ENCODE measurements at regions not wholly inside any gene's neighbourhood (a gene's known extent, or its start where the extent isn't known, plus 50 kb on each side); places are given as distances from the start of the nearest gene placed in this dataset.

GRCh38 chr10:84933402-84933801, 605.0 kb downstream of the CCSER2 start:
- TF ChIP-seq, protein P1, sequence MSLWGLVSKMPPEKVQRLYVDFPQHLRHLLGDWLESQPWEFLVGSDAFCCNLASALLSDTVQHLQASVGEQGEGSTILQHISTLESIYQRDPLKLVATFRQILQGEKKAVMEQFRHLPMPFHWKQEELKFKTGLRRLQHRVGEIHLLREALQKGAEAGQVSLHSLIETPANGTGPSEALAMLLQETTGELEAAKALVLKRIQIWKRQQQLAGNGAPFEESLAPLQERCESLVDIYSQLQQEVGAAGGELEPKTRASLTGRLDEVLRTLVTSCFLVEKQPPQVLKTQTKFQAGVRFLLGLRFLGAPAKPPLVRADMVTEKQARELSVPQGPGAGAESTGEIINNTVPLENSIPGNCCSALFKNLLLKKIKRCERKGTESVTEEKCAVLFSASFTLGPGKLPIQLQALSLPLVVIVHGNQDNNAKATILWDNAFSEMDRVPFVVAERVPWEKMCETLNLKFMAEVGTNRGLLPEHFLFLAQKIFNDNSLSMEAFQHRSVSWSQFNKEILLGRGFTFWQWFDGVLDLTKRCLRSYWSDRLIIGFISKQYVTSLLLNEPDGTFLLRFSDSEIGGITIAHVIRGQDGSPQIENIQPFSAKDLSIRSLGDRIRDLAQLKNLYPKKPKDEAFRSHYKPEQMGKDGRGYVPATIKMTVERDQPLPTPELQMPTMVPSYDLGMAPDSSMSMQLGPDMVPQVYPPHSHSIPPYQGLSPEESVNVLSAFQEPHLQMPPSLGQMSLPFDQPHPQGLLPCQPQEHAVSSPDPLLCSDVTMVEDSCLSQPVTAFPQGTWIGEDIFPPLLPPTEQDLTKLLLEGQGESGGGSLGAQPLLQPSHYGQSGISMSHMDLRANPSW (CRISPR knock-in tag; conservative IDR thresholded peaks at IDR 0.05; ENCODE audit: low read depth), result no peak
- TF ChIP-seq CTCF (IDR thresholded peaks at IDR 0.05) (no peak), MAX (CRISPR knock-in tag; IDR thresholded peaks at IDR 0.05) (no peak), SMAD4 (CRISPR knock-in tag; IDR thresholded peaks at IDR 0.05) (no peak)

Measured in WTC11 (cell line).